ENCODE measurements at regions not wholly inside any gene's neighbourhood (a gene's known extent, or its start where the extent isn't known, plus 50 kb on each side); places are given as distances from the start of the nearest gene placed in this dataset.
"Not testable (repeated sequence)": the region's sequence is repeated elsewhere in the genome, so short reads cannot be mapped to it uniquely, and the experiment has no call there.

DNA sequence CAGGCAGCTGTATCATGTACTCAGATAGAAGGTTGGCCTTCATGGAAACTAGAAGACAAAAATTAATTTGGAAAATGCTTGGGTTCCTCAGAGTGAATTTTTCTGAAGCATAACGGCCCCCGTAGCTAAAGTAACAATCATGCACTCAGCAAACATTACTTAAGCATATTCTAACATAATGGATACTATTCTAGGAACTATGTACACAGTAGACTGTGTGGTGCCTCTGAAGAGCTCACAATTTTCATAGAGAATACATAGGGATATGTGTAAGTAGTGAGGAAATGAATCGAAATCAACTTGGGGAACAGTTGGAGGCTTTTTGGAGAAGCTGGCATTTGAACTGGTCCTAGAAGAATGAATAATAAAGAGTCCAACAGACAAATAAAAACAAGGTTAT is 1045.0 kb downstream of the GLUD2 start:
- no peak for DNase-seq

GRCh38 chrX:122092978-122093377 is 1045.6 kb downstream of the GLUD2 start:
- no peak for DNase-seq

GRCh38 chrX:122094611-122095010 is 1047.2 kb downstream of the GLUD2 start:
- DNase-seq, result peak; percentile 10

GRCh38 chrX:122113376-122113775 is 1066.0 kb downstream of the GLUD2 start:
- DNase-seq, result no peak

- no peak for DNase-seq
Measured at GRCh38 chrX:122113896-122114295, 1066.5 kb downstream of the GLUD2 start.

- DNase-seq, result no peak
Measured at GRCh38 chrX:122115604-122116003, 1068.2 kb downstream of the GLUD2 start.

GRCh38 chrX:122119361-122119760 is 1064.7 kb upstream of the GRIA3 start:
- no peak for DNase-seq

DNA sequence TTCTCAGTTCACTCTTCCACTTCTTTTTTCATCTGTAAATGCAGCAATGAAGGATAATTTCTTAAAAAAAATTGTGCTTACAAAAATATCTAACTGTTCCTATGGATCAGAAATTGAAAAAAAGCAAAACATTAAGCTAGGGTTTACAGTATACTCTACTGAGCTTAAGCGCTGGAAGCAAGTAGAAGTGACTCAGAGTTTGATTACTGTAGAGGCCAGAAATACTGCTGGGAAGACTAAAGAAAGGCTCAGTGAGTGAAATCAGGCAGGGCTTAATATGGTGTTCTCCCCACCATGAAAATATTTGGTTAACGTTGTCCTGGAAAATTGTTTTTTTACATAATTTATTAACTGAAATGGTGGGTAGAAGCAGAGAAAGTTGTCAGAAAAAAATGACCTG is 1061.8 kb upstream of the GRIA3 start:
- DNase-seq, result no peak

GRCh38 chrX:122133478-122133877 is 1050.6 kb upstream of the GRIA3 start:
- DNase-seq, result no peak

DNA sequence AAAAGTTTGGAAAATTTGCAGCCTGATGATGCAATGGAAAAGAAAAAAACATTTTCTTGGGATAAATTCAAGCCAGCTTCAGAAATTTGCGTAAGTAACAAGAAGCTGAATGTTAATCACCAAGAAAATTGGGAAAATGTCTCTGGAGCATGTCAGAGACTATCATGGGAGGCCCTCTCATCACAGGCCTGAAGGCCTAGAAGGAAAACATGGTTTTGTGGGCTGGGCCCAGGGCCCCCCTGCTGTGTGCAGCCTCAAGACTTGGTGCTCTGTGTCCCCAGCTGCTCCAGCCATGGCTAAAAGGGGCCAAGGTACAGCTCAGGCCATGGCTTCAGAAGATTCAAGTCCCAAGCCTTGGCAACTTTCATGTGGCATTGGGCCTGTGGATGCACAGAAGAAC is 1049.8 kb upstream of the GRIA3 start:
- no peak for DNase-seq

DNA sequence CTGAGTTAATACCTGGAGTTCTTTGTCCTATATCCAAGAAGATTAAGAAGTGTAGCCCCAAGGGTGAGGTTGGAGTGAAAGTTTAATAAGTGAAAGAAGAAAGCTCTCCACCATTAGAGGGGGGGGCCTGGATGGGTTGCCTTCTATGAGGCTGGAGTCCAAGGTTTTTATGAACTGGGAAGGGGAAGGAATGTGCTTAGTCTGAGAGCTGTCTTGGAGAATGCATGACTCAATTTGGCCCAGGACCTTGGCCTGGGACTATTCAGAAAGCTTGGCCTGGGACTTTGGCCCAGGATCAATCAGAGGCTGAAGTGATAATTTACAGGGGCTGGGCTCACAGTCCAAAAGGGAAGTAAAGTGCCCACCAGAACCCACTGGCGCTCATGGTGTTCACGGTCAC is 1049.0 kb upstream of the GRIA3 start:
- DNase-seq, result no peak

DNA sequence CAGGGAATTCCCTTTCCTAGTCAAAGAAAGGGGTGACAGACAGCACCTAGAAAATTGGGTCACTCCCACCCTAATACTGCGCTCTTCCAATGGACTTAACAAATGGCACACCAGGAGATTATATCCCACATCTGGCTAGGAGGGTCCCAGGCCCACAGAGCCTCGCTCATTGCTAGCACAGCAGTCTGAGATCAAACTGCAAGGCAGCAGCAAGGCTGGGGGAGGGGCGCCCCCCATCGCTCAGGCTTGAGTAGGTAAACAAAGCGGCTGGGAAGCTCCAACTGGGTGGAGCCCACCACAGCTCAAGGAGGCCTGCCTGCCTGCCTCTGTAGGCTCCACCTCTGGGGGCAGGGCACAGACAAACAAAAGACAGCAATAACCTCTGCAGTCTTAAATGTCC is 1043.9 kb upstream of the GRIA3 start:
- DNase-seq, result not testable (repeated sequence)

GRCh38 chrX:122154019-122154418 is 1030.1 kb upstream of the GRIA3 start:
- DNase-seq, result no peak

GRCh38 chrX:122168241-122168640 is 1015.8 kb upstream of the GRIA3 start:
- no peak for DNase-seq

DNA sequence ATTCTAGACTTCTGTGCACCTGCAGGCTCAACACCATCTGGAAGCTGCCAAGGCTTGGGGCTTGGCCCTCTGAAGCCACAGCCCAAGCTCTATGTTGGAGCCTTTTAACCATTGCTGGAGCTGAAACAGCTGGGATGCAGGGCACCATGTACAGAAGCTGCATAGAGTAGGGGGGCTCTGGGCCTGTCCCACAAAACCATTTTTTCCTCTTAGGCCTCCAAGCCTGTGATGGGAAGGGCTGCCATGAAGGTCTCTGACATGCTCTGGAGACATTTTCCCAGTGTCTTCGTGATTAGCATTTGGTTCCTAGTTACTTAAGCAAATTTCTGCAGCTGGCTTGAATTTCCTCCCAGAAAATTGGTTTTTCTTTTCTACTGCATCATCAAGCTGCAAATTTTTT is 999.3 kb upstream of the GRIA3 start:
- DNase-seq, result no peak

GRCh38 chrX:122187069-122187713 is 996.9 kb upstream of the GRIA3 start:
- DNase-seq, result no peak

GRCh38 chrX:122188751-122189150 is 995.3 kb upstream of the GRIA3 start:
- no peak for DNase-seq

DNA sequence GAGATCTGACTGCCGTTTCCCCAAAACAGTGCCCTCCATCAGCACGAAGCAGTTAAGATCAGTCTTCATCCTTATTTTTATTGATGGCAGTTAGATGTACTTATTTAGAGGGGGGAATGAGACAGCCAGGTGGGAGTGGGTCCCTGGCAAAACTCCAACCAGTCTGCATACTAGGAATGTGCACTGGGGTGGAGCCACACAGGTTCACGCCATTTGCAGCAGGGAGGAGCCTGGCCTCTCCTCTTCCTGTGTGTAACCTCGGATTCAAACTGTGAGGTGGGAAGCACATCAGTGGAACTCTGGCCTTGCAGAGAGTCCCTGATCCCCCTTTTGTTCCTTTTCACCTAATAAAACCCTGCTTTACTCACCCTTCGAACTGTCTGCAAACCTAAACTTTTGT is 987.7 kb upstream of the GRIA3 start:
- no peak for DNase-seq

DNA sequence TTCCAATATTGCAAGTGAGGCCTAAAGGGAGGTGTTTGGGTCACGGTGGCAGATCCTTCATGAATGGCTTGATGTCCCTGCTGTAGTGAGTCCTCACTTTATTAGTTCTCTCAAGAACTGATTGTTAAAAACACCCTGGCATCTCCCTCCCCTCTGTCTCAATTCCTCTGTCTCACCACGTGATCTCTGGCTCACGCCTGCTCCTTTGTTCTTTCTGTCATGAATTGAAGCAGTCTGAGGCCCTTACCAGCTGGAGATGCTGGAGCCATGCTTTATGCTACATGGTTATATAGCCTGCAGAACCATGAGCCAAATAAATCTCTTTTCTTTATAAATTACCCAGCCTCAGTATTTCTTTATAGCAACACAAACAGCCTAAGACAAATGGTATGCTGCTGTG is 980.7 kb upstream of the GRIA3 start:
- DNase-seq, result no peak

DNA sequence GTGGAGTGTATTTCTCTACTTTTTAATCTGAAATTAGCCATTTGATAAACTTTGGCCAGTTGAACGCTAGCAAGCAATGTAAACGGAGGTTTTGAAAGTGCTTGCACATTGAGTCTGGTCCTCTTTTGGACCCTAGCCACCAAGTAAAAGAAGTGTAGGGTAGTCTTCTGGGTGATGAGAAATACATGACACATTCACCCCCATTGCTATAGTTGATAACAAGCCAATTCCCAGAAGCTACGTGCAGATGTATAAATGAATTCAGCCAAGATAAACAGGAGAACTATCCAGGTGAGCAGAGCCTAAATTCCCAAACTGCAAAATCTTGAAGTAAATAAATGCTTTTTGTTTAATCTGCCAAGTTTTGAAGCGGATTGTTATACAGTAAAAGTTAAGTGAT is 965.4 kb upstream of the GRIA3 start:
- no peak for DNase-seq

DNA sequence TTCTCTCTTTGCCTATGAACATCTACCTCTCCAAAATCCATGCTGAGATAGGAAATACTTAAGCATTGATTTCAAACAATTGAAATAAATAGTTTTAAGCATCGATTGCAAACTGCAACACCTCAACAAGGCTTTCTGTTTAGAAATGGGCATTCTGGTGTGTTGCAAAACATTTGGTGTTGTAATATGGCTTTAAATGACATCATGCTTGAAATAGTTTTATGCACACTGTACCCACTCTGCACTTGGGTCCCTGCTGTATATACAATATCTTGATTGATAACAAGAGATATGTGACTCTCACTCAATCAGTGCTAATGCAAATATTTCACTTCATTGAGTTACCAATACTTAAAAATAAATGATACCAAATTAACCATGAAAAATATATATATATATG is 964.9 kb upstream of the GRIA3 start:
- no peak for DNase-seq

GRCh38 chrX:122219735-122220134 is 964.3 kb upstream of the GRIA3 start:
- DNase-seq, result no peak

DNA sequence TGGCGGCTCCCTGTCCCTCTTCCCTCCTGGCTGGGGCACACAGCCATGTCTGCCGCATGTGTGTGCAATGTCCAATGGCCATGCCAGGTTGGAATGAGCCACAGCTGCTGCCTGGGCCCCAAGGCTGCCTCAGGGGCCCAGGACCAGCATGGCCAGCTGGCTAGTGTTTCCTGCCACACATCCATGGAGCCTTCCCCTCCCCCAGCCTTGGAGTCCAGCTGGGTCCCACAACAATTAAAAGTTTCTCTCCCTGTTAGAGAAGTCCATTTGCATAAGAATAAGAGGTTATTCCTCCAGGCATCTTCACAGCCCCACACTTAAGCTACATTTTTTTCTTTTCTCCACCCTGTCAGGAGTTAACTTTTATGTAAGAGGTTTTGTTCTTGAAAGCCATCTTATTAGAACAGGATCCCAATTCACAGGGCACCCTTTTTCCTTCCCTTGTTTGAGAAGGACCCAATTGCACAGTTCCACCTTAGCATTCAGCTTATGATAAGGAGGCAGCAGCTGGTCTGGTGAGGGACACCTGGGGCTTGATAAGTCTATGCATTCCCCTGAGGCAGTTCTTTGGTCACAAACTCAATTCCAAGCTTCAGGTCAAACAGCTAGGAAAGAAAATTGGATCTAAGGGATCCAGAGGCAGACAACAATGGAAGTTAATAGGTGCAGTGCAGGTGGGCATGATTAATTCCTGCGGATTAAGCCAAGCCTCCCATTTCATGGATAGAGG is 963.3 kb upstream of the GRIA3 start:
- no peak for DNase-seq

GRCh38 chrX:122221810-122222209 is 962.3 kb upstream of the GRIA3 start:
- DNase-seq, result not testable (repeated sequence)

GRCh38 chrX:122224137-122224536 is 959.9 kb upstream of the GRIA3 start:
- DNase-seq, result not testable (repeated sequence)
